HCT116 (cell line): ENCODE measurements at regions not wholly inside any gene's neighbourhood (a gene's known extent, or its start where the extent isn't known, plus 50 kb on each side); places are given as distances from the start of the nearest gene placed in this dataset.

ENCODE experiments used
- ATF3 ChIP-seq: IDR thresholded peaks from 2 replicates; pipeline ENCODE4 v1.6.1; 2012
- CTCF ChIP-seq, 3 experiments: fragments of 200-600 bp in 1 of 3; sonication (generic) in 1 of 3; IDR thresholded peaks in 2 of 3; conservative IDR thresholded peaks in 1 of 3; 2 replicates each; pipeline ENCODE4 v1.5.1; 2012 to 2017; ENCODE audit warnings: low read depth in 2 of 3, low read length in 2 of 3, antibody characterized with exemption in 1 of 3, borderline replicate concordance in 1 of 3, control low read depth in 1 of 3, mild to moderate bottlenecking in 1 of 3, mixed read lengths in 1 of 3, mixed run types in 1 of 3, moderate library complexity in 1 of 3; ENCODE audit not compliant: insufficient read depth in 1 of 3
- EZH2 ChIP-seq: fragments of 200-600 bp; sonication (generic); IDR thresholded peaks from 2 replicates; pipeline ENCODE4 v1.6.1; 2017; ENCODE audit warnings: antibody characterized with exemption, mixed run types
- RAD21 ChIP-seq: IDR thresholded peaks from 2 replicates; pipeline ENCODE4 v1.6.1; 2012; ENCODE audit warnings: low read depth, mild to moderate bottlenecking
- ZNF274 ChIP-seq: fragments of 200-500 bp; sonication (Bioruptor generic); IDR thresholded peaks from 2 replicates; pipeline ENCODE4 v1.6.1; 2014; ENCODE audit warnings: mild to moderate bottlenecking, low read depth, low read length, inconsistent platforms

GRCh38 chr3:174618368-174619080 lies 240.6 kb upstream of the NAALADL2 start:
- no peak for TF ChIP-seq CTCF (IDR thresholded peaks at IDR 0.05 in 2 of 3, conservative IDR thresholded peaks at IDR 0.05 in 1 of 3; ENCODE audit: borderline replicate concordance in 1 of 3, insufficient read depth in 1 of 3, low read depth in 2 of 3, low read length in 2 of 3)
- TF ChIP-seq ATF3, result no peak
- TF ChIP-seq EZH2, result no peak
- TF ChIP-seq ZNF274, result no peak
- TF ChIP-seq RAD21, result no peak
